Thoracic aorta (tissue), 2 donors: ENCODE measurements at regions not wholly inside any gene's neighbourhood (a gene's known extent, or its start where the extent isn't known, plus 50 kb on each side); places are given as distances from the start of the nearest gene placed in this dataset.

Experiments used
- ATAC-seq: fragments of 150-250 bp; one replicate; pipeline ENCODE4 v1.8.0; 2017; ENCODE audit warnings: low read depth; ENCODE audit not compliant: insufficient number of reproducible peaks, low FRiP score
- DNase-seq: peaks from one replicate; pipeline ENCODE4 v3.0.0-alpha.2; 2020; ENCODE audit warnings: low spot score
- H3K27ac ChIP-seq, 2 donors: fragments of 200-600 bp; sonication (generic); 1 replicate in 1 of 2; 2 replicates in 1 of 2; pipeline ENCODE4 v1.5.1; 2016; ENCODE audit warnings: mild to moderate bottlenecking in 2 of 2, moderate library complexity in 2 of 2
- H3K27me3 ChIP-seq: fragments of 200-600 bp; sonication (generic); replicated peaks from 2 replicates; pipeline ENCODE4 v1.6.0; 2016; ENCODE audit warnings: mild to moderate bottlenecking; ENCODE audit not compliant: insufficient read depth
- H3K36me3 ChIP-seq: fragments of 200-600 bp; sonication (generic); one replicate; pipeline ENCODE4 v1.5.1; 2016
- H3K4me1 ChIP-seq, 2 donors: fragments of 200-600 bp; sonication (generic); 1 replicate in 1 of 2; 2 replicates in 1 of 2; pipeline versions ENCODE4 v1.5.1 to v1.6.0; 2016; ENCODE audit warnings: low read depth in 2 of 2, mild to moderate bottlenecking in 1 of 2; ENCODE audit not compliant: control insufficient read depth in 1 of 2
- H3K4me3 ChIP-seq: fragments of 200-600 bp; sonication (generic); 2 replicates; pipeline ENCODE4 v1.5.1; 2016; ENCODE audit warnings: mild to moderate bottlenecking
- H3K9me3 ChIP-seq: fragments of 200-600 bp; sonication (generic); 2 replicates; pipeline ENCODE4 v1.5.1; 2016
- CTCF ChIP-seq: fragments of 200-600 bp; sonication (generic); IDR thresholded peaks from one replicate; pipeline ENCODE4 v1.5.1; 2019; ENCODE audit warnings: antibody characterized with exemption

DNA sequence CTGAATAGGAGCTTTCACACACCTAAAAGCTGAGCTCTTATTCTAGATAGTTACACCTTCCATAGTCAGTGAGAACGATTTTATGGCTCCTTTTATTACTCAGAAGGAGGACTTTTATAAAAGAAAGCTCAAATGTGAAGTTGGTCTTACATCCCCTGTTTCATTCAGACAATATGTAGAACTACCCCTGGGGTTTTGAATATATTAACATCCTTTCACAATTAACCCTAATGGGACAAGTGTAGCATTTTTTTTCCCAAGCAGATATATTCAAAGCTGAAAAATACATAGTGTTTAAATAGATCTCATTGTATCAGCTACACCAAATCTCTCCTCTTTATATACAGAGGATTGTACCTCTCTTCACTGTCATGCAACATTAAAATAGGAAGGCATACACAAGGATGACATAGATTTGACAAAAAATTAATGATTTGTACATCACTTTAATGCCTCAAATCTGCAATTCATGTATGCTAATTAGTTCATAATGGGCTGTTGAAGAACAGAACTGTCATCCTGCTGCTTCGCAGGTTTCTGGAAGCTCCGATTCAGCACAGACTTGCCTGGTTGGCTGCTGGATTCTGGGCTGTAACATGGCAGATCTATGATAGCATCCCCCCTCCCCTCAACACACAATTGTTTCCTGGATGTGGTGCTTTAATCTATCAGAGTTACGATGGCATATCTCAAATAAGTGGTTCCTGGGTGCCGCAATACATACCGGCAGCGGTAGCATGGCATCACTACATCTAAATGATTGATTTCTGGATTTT is 129.7 kb upstream of the PARD3B start:
- no peak overlapping the region for H3K27ac ChIP-seq
- TF ChIP-seq CTCF, result no peak
- H3K36me3 ChIP-seq, result no peaks in the 10 kb centered on the region
- ATAC-seq (no peak), DNase-seq (no peak)
- no peaks in the 10 kb centered on the region for H3K4me1 ChIP-seq
- H3K4me3 ChIP-seq, result no peak overlapping the region
- no peaks in the 10 kb centered on the region for H3K27me3 ChIP-seq
- H3K9me3 ChIP-seq, result peaks cover 2% of the 10 kb centered on the region

DNA sequence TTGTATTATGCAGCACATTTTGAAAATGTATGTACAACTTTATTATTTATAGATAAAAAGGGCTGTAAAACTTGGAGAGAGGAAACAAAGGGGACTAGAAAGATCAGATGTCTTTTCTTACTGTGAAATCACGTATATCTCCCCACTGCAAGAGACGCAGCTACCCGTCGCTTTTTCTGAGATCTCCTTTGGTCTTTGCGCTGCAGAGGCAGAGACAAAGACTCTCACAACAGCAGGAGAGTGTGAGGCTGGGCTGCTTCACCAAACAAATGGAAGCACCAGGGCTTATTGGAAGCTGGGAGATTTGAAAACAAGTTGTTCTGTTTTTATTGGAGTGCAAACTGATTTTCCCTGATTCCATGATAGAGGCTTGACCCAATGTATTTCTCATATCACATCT is 129.0 kb upstream of the PARD3B start:
- Histone ChIP-seq H3K4me3 (no peak overlapping the region), H3K27me3 (no peaks in the 10 kb centered on the region), H3K4me1 (no peaks in the 10 kb centered on the region), H3K9me3 (peaks cover 2% of the 10 kb centered on the region), H3K36me3 (no peaks in the 10 kb centered on the region), H3K27ac (no peak overlapping the region)
- no peak for TF ChIP-seq CTCF
- DNase-seq (no peak), ATAC-seq (no peak)

DNA sequence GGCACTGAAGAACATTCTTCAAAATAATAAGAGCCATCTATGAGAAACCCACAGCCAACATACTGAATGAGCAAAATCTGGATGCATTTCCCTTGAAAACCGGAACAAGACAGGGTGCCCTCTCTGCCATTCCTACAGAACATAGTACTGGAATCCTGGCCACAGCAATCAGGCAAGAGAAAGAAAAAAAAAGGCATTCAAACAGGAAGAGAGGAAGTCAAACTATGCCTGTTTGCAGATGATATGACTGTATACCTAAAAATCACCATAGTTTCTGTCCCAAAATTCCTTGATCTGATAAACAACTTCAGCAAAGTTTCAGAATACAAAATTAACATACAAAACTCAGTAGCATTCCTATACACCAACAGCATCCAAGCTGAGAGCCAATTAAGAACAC is 119.5 kb upstream of the PARD3B start:
- TF ChIP-seq CTCF, result no peak
- Histone ChIP-seq H3K4me1 (no peaks in the 10 kb centered on the region), H3K27me3 (no peaks in the 10 kb centered on the region), H3K9me3 (no peaks in the 10 kb centered on the region), H3K4me3 (no peak overlapping the region), H3K27ac (no peak overlapping the region), H3K36me3 (no peaks in the 10 kb centered on the region)
- DNase-seq, result no peak
- ATAC-seq, result no peak

DNA sequence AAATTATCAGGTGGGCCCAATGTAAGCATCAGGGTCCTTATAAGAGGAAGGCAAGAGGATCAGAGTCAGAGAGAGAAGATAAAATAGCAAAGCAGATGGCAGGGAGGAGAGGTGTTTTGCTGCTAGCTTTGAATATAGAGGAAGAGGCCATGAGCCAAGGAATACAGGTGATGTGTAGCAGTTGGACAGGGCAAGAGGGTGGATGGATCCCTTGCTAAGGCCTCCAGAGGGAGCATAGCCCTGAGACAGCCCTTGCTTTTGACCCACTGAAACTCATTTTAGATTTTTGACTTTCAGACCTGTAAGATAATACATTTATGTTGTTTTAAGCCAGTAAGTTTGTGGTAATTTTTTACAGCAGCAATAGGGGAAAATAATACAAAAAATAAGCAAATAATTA is 116.6 kb upstream of the PARD3B start:
- Histone ChIP-seq H3K36me3 (no peaks in the 10 kb centered on the region), H3K4me1 (no peaks in the 10 kb centered on the region), H3K27me3 (no peaks in the 10 kb centered on the region), H3K27ac (no peak overlapping the region), H3K4me3 (no peak overlapping the region), H3K9me3 (peaks cover 5% of the 10 kb centered on the region)
- TF ChIP-seq CTCF, result no peak
- no peak for DNase-seq
- no peak for ATAC-seq

DNA sequence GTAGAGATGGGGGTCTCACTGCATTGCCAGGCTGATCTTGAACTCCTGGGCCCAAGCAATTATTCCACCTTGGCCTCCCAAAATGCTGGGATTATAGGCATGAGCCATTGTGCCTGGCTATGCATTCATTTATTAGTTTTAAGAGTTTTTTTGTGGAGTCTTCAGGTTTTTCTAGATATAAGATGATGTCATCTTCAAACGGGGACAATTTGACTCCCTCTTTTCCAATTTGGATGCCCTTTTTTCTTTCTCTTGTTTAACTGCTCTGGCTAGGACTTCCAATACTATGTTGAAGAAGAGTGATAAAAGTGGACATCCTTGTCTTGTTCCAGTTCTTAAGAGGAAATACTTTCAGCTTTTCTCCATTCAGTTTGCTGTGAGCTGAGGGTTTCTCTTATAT is 113.7 kb upstream of the PARD3B start:
- Histone ChIP-seq H3K4me3 (no peak overlapping the region), H3K36me3 (no peaks in the 10 kb centered on the region), H3K27me3 (no peaks in the 10 kb centered on the region), H3K4me1 (no peaks in the 10 kb centered on the region), H3K27ac (no peak overlapping the region), H3K9me3 (peaks cover 5% of the 10 kb centered on the region)
- TF ChIP-seq CTCF, result no peak
- no peak for DNase-seq
- no peak for ATAC-seq
